ENCODE measurements at regions not wholly inside any gene's neighbourhood (a gene's known extent, or its start where the extent isn't known, plus 50 kb on each side); places are given as distances from the start of the nearest gene placed in this dataset.

DNA sequence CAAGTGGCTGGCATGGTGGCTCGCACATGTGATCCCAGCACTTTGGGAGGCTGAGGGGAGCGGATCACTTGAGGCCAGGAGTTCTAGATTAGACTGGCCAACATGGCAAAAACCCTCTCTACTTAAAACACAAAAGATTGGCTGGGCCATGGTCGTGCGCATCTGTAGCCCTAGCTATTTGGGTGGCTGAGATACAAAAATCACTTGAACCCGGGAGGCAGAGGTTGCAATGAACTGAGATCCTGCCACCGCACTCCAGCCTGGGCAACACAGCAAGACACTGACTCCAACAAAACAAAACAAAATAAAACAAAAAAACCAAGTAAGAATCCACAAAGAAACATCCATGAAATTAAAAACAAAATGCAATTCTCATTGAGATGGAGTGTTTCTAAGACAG lies 630.6 kb downstream of the UQCRFS1 start:
- H3K27ac ChIP-seq (replicated peaks): no peak overlapping the region
- TF ChIP-seq REST (IDR thresholded peaks at IDR 0.05; ENCODE audit: insufficient replicate concordance, low read depth) (no peak), SPI1 (IDR thresholded peaks at IDR 0.05; ENCODE audit: borderline replicate concordance, low read depth) (no peak), POLR2AphosphoS5 (IDR thresholded peaks at IDR 0.05; ENCODE audit: low read depth) (no peak), GABPA (IDR thresholded peaks at IDR 0.05; ENCODE audit: low read depth) (no peak)
- TF ChIP-seq, protein P1, sequence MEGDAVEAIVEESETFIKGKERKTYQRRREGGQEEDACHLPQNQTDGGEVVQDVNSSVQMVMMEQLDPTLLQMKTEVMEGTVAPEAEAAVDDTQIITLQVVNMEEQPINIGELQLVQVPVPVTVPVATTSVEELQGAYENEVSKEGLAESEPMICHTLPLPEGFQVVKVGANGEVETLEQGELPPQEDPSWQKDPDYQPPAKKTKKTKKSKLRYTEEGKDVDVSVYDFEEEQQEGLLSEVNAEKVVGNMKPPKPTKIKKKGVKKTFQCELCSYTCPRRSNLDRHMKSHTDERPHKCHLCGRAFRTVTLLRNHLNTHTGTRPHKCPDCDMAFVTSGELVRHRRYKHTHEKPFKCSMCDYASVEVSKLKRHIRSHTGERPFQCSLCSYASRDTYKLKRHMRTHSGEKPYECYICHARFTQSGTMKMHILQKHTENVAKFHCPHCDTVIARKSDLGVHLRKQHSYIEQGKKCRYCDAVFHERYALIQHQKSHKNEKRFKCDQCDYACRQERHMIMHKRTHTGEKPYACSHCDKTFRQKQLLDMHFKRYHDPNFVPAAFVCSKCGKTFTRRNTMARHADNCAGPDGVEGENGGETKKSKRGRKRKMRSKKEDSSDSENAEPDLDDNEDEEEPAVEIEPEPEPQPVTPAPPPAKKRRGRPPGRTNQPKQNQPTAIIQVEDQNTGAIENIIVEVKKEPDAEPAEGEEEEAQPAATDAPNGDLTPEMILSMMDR (IDR thresholded peaks at IDR 0.05; ENCODE audit: insufficient read depth, low read length): no peak
- H3K27me3 ChIP-seq (ENCODE audit: insufficient read depth, poor library complexity, severe bottlenecking): no peaks in the 10 kb centered on the region
- DNase-seq (ENCODE audit: low read depth in 1 of 2, low spot score in 1 of 2): no peak
- H3K4me3 ChIP-seq (replicated peaks; ENCODE audit: insufficient read depth, low read length): no peak overlapping the region

DNA sequence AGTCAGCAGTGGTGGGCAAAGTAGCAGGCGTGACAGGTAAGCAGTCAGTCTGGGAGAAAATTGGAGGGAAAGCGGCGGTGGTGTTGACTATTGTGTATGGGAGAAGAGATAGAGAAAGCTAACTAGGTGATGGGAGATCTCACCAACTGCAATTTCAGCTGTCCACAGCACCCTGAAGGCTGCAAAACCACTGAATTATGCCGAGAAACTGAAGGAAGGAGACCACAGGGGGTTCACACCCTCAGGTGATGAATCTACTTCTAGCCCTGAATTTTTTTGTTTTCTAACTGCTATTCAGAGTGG lies 631.5 kb downstream of the UQCRFS1 start:
- TF ChIP-seq, protein P1 (IDR thresholded peaks at IDR 0.05; ENCODE audit: insufficient read depth, low read length): no peak
- no peak for TF ChIP-seq SPI1 (IDR thresholded peaks at IDR 0.05; ENCODE audit: borderline replicate concordance, low read depth)
- TF ChIP-seq GABPA (IDR thresholded peaks at IDR 0.05; ENCODE audit: low read depth): no peak
- no peak for TF ChIP-seq POLR2AphosphoS5 (IDR thresholded peaks at IDR 0.05; ENCODE audit: low read depth)
- no peak for TF ChIP-seq REST (IDR thresholded peaks at IDR 0.05; ENCODE audit: insufficient replicate concordance, low read depth)
- Histone ChIP-seq H3K27me3 (ENCODE audit: insufficient read depth, poor library complexity, severe bottlenecking) (no peaks in the 10 kb centered on the region), H3K4me3 (replicated peaks; ENCODE audit: insufficient read depth, low read length) (no peak overlapping the region), H3K27ac (replicated peaks) (no peak overlapping the region)
- DNase-seq (ENCODE audit: low read depth in 1 of 2, low spot score in 1 of 2): no peak

DNA sequence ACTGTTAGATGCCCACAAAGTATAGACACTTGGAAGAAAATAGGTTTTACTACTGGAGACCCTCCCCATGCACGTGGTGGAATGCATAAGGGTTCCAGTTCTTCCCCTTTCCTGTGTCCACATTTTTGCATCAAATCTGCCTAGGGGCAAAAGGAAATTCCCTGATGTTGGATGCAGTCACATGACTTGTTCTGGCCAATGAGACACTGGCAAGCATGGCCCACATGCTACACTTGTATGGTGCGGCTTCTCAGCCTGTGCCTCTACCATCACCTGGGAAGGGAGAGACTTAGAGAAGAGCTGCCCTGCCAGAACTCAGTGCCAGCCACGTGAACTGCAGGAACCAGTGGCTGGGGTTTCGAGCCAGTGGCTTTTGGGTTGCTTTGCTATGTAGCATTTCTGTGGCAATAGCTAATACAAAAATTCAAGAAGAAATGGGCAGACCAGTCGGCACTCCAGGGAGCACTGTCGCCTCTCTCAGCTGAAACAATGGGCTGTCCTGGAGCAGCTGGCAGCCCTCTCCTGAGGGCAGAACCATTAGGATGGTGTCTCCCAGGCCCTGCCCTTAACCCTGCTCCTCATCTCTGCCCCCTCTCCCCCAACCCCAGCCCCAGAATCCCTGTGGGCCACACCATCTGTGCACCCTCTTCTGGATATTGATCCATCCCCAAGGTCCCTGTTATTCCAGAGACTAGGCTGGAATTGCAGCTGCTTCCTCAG lies 634.0 kb downstream of the UQCRFS1 start:
- no peak overlapping the region for H3K27ac ChIP-seq (replicated peaks)
- no peak for DNase-seq (ENCODE audit: low read depth in 1 of 2, low spot score in 1 of 2)
- no peak for TF ChIP-seq POLR2AphosphoS5 (IDR thresholded peaks at IDR 0.05; ENCODE audit: low read depth)
- no peak for TF ChIP-seq REST (IDR thresholded peaks at IDR 0.05; ENCODE audit: insufficient replicate concordance, low read depth)
- TF ChIP-seq SPI1 (IDR thresholded peaks at IDR 0.05; ENCODE audit: borderline replicate concordance, low read depth): no peak
- TF ChIP-seq, protein P1 (IDR thresholded peaks at IDR 0.05; ENCODE audit: insufficient read depth, low read length): no peak
- no peak for TF ChIP-seq GABPA (IDR thresholded peaks at IDR 0.05; ENCODE audit: low read depth)

More for the DNA sequence above, 634.0 kb downstream of the UQCRFS1 start:
- Histone ChIP-seq H3K4me3 (replicated peaks; ENCODE audit: insufficient read depth, low read length) (no peak overlapping the region), H3K27me3 (ENCODE audit: insufficient read depth, poor library complexity, severe bottlenecking) (no peaks in the 10 kb centered on the region)
